NCI-H345 treated with DMSO at 0.1 percent for 48 hours (cell line): ENCODE measurements at regions not wholly inside any gene's neighbourhood (a gene's known extent, or its start where the extent isn't known, plus 50 kb on each side); places are given as distances from the start of the nearest gene placed in this dataset.

ENCODE experiments used
- DNase-seq: peaks from one replicate; lab custom pipeline; 2025; ENCODE audit not compliant: unreplicated experiment; lab: John Stamatoyannopoulos, UW

DNA sequence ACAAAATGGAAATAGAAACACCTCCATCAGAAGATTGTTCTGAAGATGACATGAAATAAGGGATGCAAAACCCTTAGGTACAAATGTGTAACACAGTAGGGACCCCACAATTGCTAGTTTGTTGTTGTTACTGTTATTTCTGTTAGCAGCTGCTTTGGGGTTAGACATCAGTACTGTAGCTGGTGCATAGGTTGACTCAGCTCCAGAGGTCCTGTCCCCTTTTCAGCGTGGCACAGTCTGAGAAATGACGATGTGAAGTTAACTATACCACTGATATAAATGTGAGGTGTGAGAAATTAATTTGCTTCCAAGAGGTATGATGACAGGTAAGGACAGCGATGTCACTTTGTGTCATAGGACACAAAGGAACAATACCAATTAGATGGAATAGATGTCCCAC lies 384.6 kb upstream of the KLF4 start:
- DNase-seq: no peak

DNA sequence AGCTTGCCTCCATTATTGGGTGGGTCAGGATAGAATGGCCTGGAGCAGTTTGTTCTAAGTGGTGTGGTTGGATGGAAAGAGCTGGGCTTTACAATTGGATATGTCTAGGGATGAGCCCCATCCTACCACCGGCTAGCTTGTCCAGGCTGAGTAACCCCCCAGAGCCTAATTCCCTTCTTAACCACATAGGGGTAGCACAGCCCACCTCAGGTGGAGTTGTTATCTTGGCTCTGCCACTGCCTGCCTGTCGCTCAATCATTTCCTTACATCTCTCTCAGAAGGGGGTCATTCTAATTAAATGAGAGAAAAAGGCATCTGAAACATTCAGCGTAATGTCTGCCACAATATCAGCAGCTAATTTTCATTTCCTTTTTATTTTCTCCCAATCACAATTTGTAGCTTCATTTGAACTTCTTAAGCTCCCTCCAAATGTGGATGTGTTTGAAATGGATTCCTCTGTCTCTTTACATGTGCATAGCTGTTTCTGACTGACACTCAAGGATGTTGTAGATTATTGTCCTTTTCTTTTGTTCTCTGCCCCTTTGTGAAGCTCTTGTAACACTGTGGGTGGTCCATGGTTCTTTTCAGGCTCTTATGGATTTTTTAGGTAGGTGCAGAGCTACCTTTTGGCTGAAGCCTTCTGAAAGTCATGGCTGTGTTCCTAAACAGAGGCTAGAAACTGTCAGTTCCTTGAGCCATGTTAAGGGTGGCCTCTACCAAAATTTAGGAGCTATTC lies 383.1 kb upstream of the KLF4 start:
- DNase-seq: peak; percentile 21

DNA sequence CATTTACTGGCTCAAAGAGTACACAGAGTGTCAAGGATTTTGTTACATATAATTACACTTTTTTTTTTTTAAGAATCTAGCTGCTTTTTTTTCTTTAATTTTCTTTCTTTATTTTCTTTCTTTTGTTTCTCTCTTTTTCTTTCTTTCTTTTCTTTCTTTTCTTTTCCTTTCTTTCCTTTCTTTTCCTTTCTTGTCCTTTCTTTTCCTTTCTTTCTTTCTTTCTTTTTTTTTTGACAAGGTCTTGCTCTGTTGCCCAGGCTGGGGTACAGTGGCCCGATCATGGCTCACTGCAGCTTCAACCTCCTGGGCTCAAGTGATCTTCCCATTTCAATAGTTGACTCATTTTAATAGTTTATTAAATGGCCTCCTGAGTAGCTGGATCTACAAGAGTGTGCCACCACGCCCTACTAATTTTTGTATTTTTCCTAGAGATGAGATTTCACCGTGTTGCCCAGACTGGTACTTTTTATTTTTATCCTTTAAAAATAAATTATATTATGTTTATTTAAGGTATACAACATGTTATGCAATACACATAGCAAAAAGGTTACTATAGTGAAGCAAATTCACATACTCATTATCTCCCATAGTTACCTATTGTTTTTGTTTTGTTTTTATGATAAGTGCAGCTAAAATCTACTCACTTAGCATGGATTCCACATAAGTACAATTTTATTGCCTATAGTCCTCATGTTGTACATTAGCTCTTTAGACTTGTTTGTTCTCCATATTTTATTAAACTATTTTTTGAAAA lies 381.5 kb upstream of the KLF4 start:
- no peak for DNase-seq

DNA sequence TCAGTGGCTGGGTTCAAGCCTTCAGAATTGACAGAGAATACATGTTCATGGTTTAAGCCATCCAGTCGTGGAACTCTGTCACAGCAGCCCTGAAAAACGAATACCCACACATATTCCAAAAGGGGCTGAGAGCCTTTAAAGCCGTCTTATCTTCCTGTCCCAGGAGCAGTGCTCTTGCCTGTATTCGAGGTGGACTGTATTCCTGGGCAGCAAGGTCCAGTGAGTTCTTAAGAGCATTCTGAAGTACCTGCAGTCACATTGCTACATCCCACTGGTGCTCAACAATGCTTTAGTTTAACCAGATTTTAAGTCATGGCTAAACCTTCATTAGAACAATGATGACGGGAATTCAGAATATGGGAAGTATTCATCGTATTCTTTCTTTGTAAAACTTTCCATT lies 380.7 kb upstream of the KLF4 start:
- no peak for DNase-seq

DNA sequence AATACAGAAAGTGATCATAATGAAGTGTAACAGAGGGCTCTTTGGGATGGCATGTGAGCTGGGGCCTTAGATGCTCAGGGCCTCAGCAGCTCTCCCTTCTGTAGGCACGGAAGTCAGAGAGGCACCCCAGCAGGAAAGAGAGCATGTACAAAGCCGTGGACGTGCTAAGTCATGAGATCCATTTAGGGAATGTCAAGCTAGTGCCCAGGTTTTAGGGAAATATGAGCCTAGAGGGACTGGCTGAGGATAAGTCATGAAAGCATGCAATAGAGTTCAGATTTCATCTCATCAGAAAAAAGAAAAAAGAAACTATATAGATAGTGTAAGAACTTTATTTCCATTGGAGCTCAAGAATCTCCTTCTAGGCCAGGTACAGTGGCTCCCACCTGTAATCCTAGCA lies 379.5 kb upstream of the KLF4 start:
- DNase-seq: no peak

DNA sequence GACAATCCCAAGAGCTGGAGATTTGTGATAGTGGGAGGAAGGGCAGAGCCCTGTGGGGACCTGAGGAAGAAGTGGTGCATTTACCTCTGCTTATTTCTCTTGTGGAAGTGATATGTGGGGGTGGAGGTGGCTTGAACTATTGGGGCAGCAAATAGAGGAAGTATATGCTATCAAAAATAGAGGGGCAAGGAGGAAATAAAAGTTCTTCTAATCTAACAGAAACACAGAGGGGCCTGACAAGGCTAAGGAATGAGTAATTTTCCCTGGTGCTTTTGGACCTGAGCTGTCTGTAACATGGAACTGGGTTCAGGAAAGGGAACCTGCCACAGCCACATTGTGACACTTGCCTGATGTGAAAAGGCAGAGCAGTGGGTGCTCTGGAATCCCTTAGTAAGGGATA lies 378.6 kb upstream of the KLF4 start:
- no peak for DNase-seq

DNA sequence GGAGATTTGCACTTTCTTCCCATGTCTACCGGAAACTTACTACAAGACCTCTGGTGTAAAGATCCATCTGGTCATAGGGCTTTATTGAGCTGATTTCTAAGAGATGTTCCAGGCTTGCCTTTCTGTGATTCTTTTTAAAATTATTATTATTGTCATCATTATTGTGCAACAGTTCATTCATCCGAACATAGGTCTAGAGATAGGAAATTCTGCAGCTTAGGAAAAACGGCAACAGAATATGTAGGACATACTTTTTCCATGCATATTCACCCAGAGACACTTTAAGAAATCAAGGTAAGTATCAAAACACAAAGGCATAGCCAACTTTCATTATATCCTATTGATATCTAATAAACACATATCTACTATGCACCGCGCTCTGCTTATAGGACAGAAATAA lies 378.2 kb upstream of the KLF4 start:
- DNase-seq: no peak

DNA sequence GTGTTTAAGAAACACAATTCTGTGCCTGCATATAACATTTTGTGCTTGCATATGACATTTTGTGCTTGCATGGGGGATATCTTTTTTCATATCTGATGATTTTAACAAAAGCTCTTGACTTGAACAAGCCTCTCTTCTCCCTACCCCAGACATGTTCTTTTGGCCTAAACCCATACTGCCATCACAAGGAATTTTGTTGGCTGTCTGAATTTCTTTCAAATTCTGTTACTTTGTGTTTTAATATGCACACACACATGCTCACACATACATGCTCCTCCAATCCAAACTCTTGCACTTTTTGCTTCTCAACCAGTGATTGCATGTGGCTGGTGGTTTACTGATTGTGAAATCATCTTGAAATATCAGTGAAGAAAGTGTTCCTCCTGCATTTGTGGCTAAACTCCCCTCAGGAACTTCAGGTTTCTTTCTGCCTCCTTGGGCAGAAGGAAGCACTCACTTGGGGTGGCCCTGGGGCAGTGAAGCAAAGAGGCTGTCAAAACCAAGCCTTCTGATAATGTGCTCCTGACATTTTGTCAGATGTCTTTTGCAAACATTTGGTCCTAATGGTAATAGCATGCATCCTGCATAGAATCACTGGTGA lies 377.2 kb upstream of the KLF4 start:
- DNase-seq: no peak

DNA sequence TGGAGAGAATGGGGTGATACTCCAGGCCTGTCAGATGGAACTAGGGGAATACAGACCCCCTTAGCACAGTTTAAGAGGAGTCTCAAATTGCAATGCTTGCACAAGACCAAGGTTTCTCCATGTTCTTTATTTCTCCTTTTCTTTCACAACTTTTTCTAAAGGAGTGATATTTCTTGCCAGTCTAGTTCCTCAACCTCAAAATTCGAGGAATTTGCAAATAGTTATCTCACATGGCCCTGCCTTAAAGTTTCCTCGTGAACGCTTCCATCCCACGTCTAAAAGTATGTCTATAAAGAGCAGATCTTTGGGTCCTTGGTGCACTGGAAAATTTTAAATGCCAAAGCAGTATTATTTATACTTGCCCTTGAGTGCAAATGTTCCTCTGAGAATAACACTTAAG lies 373.8 kb upstream of the KLF4 start:
- no peak for DNase-seq

DNA sequence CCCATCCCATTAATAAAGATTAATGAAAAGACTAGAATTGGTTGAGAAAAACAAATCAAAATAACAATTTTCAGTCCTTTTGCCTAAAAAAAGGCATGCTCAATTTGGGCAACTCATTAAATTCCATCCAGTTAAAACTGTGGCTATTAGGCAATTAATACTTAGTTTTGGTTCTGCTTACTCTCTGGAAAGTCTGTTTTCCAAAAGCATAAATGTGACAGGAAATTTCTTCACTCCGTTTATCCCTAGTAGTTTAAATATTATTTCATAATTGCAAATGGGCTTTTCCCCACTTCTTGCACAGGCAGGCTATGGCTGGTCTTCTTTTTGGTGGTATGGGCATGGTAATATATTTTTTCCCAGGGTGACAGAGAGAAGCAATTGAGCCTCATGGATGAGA lies 373.3 kb upstream of the KLF4 start:
- DNase-seq: no peak

DNA sequence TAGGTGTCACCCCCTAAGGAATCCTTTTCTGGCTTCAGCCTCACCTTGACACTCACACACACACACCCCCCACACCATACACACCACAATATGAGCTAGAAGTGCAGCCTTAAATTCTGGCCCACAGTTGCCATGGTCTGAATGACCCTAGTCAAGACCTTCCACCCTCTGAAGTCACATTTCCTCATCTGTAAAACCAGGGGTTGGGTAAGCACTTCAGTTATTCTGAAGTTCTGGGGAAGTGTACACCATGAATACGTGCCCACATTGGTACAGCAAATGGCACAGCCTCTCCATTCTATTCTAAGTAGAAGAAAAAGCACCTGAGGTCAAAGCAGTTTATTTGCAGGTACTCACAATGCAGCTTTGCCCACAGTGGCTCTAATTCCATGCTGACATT lies 372.8 kb upstream of the KLF4 start:
- DNase-seq: no peak

DNA sequence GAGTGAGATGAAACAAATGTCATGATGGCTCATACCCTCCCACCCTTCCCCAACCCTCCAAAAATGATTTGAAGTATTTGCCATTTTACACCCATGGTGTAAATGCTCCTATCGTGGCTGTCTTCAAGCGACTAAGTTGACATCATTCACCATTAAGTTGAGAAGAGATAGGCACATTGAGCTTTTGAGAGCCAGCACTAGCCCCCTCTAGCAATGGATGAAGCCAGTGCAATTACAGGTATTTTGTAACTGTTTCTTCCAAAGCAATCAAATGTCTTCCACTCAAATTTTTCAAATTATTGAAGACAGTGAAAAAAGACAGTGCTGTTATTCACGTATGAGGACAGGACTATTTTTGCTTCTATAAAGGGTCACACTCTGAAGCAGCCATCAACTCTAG lies 371.5 kb upstream of the KLF4 start:
- no peak for DNase-seq

DNA sequence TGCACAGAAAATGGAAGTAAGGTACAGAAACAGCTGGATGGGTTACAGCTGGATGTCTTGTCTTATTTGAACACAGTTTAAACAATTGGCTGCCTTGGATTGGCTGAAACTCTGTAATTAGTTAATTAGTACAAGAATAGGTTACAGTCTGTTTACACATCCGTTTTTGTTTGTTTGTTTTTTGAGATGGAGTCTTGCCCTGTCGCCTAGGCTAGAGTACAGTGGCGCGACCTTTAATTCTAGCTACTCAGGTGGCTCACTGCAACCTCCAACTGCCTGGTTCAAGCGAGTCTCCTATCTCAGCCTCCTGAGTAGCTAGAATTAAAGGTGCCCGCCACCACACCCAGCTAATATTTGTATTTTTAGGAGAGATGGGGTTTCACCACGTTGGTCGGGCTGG lies 368.7 kb upstream of the KLF4 start:
- no peak for DNase-seq

DNA sequence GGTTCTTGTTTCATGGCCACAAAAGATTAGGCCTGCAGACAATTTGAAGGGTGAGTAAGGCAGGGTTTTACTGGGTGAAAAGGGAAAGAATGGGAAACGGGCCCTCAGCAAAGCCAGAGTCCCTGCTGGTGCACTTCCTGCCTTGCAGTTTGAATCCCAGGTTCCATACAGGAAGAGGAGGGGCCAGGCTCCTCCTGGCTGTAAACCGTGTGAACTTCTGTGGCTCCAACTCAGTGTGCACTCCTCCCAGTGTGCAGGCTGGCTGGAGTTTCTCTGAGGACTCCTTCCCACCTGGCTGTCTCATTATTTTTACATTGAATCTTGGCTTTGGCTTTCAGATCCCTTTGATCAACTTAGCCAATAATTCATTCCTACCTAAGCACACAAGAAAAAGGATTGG lies 367.1 kb upstream of the KLF4 start:
- DNase-seq: no peak

DNA sequence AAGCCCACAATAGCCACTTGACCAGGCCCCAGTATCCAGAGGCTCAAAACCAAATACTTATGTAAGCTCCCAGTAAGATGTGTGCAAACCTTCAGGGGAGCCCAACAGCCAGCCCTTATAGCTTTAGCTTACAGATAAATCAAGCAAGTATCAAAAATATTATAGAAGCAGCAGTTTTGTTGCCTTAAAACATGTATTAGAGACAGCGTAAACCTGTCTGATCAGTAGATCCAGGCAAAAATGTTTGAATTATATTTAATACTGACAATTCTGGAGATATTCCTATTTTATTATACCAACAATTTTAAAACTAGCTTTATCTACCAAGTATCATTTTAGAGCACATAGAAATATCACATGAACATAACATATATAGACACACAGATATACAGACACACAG lies 365.6 kb upstream of the KLF4 start:
- no peak for DNase-seq

DNA sequence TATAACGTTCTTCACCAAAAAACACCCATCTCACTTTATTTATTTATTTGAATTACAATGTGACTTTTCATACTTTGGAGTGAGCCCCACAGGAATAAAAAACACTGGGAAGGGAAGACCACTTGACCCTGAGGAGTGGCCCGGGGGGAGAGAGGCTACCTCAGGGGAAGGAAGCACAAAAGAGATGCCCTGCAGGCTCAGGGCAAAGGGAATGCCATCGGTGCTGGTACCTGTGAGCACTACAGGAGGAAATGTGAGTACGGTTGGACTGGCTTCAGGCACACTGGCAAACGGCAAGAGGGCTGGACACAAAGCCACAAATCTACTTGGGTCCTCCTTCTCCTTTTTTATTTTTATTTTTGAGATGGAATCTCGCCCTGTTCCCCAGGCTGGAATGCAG lies 363.9 kb upstream of the KLF4 start:
- DNase-seq: no peak

DNA sequence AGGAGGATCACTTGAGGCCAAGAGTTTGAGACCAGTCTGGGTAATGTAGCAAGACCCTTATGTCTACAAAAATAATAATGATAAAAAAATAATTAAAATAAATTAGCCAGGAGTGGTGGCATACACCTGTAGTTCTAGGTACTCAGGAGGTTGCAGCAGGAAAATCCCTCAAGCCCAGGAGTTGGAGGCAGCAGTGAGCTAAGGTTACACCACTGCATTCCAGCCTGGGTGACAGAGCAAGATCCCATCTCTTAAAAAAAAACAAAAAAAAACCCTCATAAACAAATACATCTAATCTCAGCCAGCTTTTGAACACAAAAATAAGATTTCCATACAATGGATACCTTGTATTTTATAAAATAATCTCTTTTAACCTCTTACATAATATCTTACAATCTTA lies 363.3 kb upstream of the KLF4 start:
- no peak for DNase-seq

DNA sequence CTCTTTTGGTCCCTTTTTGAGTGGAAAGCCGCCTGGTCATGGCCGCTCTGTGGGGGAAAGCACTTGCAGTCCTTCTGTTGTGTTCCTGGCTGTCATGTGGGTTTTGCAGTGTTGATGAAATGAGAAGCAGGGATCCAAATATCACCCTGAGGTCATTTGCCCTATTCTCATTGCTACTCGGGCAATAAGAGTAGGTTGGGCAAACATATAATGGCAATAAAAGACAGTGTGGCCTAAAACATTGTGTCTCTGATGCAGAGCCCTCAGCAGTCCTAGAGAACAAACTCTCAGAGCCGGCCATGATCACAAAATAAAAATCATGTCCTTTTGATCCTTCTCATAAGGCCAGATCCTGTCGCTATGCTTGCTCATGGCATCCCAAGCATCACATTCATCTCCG lies 361.1 kb upstream of the KLF4 start:
- DNase-seq: no peak

DNA sequence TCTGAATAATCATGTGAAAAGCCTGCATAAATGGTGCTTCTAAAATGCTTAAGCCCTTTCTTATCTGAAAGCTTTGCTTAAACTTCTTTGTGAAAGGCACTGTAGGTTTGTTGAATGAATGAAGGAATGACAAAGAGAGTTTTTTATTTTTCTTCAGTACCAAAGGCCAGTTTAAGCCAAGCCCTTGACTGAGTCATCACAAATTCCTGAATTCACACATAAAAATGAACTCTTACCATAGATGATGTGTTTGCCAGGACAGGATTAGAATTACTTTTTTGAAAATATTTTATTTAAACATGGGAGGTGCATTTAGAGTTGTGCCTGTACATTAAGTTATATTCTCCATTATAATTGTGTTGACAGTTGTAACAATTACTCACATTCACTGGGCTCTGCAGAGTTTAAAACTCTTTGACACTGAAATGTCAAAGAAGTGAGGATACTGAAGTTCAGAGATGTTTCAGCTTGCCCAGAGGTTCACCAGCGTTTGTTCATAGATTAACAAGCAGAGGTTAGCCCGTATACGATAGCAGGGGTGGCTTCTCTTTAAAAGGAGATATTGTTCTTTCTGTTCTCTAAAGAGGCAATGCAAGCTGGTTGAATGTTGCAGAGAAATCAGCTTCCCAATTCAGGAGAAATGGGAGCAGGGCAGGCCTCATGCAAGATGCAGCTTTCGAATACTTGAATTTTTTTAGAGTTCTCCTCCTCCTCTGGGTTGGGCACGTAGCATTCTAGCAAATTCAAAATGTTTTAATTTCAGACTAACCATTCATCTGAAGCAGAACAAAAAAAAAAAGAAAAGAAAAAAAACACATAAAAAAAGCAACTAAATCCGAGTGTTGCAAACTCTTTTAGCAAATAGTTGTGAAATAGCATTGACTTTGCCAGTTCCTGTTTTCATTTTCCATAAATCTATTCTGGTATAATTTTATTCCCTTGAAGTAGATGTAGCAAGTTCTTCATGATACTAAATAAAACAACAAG lies 358.7 kb upstream of the KLF4 start:
- no peak for DNase-seq

DNA sequence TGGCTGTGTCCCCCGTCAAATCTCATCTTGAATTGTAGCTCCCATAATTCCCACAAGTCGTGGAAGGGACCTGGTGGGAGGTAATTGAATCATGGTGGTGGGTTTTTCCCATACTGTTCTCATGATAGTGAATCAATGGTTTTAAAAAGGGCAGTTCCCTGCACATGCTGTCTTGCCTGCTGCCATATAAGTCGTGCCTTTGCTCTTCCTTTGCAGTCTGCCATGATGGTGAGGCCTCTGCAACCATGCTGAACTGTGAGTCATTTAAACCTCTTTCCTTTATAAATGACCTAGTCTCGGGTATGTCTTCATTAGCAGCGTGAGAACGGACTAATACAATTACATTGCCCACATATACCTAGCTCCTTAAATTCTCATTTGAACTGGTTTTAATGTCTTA lies 353.0 kb upstream of the KLF4 start:
- DNase-seq: no peak

DNA sequence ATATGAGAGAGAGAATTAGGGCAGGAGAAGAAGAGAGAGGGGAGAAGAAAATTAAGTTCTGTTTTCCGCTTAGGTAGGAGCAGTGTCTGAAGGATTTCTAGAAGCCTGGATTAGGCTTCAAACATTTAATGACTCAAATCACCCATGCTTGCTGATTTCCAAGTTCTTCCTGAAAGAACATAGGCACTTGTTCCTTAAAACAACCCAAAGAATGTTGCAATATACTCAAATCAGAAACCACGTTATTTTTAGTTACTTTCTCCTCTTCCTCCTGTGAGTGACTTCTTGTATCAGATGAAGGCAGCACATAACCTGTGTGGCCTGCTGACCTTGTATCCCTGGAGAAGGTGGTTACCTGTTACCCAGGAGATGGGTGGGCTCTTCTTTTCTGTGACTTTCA lies 351.5 kb upstream of the KLF4 start:
- no peak for DNase-seq
